IPS-NIHi7 (cell line): ENCODE measurements at regions not wholly inside any gene's neighbourhood (a gene's known extent, or its start where the extent isn't known, plus 50 kb on each side); places are given as distances from the start of the nearest gene placed in this dataset.
"Not testable (repeated sequence)": the region's sequence is repeated elsewhere in the genome, so short reads cannot be mapped to it uniquely, and the experiment has no call there.

ENCODE experiments used
- DNase-seq: peaks from one replicate; pipeline ENCODE4 v3.0.0; 2012; ENCODE audit warnings: mixed read lengths; ENCODE audit errors: extremely low spot score

- no peak for DNase-seq
These were observed 848.5 kb downstream of the PCDH17 start for GRCh38 chr13:58480061-58480460.

- DNase-seq, result no peak
These were observed 856.7 kb downstream of the PCDH17 start for GRCh38 chr13:58488251-58488650.

DNA sequence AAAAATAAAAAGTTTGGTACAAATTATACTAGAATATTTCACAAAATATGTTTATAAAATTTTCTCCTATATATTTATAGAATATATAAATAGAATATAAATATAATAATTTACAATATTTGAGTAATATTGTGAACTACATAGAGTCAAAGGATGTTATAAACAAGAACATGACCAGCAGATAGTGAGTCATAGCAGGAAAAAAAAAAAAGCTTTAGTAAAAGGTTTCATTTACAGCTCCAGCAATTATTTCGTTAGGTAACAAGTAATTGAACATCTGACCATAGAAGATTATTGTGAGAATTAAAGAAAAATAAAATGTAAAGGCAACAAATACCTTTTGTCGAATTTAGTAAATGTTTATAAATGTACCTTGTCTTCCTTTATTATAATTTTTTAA is 864.1 kb downstream of the PCDH17 start:
- DNase-seq, result no peak

DNA sequence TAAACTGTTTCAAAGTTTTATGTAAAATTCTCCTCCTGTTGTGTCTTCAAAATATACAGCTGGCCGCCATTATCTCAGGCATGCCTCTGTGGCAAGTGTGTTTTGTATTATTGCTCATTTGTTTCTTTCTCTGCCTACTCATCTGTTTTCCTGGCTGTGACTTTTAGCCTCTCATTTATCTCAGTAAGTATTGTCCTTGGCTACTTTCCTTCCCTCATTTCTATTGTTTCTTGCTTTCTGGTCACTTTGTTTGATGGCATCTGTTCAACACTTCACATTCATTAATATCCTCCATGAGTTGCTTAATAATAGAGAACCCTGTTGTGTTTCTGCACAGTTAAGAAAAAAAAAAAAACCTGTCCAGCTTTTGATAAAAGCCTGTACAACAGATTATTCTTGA is 869.4 kb downstream of the PCDH17 start:
- no peak for DNase-seq

- not testable (repeated sequence) for DNase-seq
These were observed 872.7 kb downstream of the PCDH17 start for GRCh38 chr13:58504202-58504700.

- DNase-seq, result not testable (repeated sequence)
These were observed 873.8 kb downstream of the PCDH17 start for GRCh38 chr13:58505262-58505920.

- no peak for DNase-seq
These were observed 896.8 kb downstream of the PCDH17 start for GRCh38 chr13:58528351-58528750.

GRCh38 chr13:58531614-58532013 is 900.1 kb downstream of the PCDH17 start:
- DNase-seq, result no peak

DNA sequence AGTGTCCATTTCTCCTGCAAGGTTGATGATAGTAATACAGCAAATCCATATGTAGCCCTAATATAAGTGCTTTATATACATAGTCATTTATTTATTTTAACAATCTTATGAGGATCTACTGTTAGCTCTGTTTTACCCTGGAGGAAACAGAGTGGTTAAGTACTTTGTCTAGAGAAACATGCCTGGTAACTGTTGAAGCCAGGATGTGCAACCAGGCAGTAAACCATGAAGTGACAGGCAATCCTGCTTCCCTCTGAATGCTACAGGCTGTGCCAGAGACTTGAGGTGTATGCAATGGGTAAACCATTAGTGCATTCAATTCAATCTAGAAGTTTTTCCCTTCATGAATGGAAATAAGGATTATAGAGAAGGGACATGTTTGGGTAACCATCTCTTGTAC is 911.0 kb downstream of the PCDH17 start:
- DNase-seq, result no peak

DNA sequence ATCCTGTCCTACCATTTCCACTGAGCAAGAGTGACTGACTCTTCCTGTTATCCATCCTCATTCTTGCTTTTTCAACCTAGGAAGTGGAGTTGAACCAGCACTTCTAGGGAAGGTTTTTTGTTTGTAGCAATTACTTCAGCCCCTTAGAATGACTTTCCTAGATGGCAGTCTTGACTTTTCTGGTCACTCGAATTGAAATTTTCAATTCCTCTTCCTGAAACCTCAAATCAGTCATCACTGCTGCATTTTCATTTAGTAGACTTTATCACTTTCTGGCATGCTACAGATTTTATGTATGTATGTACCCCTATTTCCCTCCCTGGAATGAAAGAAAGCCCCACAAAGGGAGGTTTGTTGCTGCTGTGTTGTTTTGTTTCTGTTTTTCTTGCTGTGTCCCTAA is 915.9 kb downstream of the PCDH17 start:
- no peak for DNase-seq

- DNase-seq, result no peak
These were observed 934.6 kb downstream of the PCDH17 start for GRCh38 chr13:58566176-58566575.

GRCh38 chr13:58573743-58574142 is 942.2 kb downstream of the PCDH17 start:
- no peak for DNase-seq

DNA sequence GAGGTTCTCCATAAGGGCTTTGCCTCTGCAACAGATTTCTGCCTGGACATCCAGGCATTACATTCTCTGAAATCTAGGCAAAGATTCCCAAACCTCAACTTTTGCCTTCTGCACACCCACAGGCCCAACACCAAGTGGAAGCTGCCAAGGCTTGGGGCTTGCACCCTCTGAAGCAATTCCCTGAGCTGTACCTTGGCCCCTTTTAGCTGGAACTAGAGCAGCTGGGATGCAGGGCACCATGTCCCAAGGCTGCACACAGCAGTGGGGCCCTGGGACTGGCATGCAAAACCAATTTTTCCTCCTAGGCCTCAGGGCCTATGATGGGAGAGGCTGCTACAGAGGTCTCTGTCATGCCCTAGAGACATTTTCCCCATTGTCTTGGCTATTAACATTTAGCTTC is 943.2 kb downstream of the PCDH17 start:
- DNase-seq, result no peak

DNA sequence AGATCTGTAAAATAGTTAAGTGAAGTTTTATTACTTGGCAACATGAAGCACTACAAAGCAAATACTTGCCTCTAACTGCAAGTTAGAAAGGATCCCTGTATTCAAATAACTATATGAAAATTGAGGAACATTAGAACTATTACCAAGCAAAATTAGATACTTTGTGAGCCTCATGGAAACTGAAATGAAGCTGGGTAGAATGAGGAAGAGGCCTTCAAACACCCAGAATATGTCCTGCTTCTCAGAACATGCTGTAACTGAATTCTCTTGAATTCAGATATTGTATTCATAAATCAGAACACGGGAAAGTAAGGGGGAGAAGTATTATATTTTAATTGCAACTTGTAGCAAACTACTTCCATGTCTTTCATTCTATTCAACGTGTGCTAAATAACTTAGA is 947.9 kb downstream of the PCDH17 start:
- DNase-seq, result no peak

DNA sequence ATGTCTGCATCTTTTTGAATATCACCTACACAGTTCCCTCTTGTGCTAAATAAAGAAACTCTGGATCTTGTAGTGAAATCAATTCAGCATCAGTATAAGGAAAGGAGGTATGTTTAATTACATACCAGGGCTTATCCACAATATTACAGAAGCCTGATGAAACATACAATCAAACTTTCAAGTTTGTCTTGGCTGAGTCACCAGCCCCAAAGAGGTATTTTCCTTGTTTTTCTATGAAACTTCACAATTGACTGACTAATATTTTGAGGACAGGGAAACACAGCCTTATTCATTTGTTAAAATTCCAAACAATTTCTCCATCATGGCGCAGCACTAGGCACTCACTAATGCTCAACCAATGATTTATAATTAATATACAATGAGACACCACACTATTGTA is 952.4 kb downstream of the PCDH17 start:
- no peak for DNase-seq

GRCh38 chr13:58584610-58585009 is 953.1 kb downstream of the PCDH17 start:
- DNase-seq, result no peak

GRCh38 chr13:58587183-58587582 is 955.6 kb downstream of the PCDH17 start:
- DNase-seq, result no peak

- DNase-seq, result no peak
These were observed 960.5 kb downstream of the PCDH17 start for GRCh38 chr13:58592052-58592451.

DNA sequence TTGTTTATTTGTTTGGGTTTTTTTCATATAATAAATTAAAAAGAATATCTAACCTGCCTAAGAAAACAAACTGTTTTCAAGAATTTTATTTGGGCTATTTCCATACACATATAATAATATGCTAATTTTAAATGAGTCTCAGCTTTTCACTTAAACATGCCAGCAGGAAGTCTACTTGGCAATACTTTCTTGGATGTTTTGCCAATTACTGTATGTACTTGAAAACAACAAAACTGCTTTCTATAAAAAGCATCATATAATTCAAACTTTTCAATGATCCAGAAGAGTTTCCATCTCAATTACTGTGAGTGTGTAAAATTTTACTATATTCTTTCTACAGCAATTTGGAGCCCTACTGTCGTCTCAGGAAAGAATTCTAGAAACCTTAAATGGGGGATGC is 961.2 kb downstream of the PCDH17 start:
- no peak for DNase-seq

DNA sequence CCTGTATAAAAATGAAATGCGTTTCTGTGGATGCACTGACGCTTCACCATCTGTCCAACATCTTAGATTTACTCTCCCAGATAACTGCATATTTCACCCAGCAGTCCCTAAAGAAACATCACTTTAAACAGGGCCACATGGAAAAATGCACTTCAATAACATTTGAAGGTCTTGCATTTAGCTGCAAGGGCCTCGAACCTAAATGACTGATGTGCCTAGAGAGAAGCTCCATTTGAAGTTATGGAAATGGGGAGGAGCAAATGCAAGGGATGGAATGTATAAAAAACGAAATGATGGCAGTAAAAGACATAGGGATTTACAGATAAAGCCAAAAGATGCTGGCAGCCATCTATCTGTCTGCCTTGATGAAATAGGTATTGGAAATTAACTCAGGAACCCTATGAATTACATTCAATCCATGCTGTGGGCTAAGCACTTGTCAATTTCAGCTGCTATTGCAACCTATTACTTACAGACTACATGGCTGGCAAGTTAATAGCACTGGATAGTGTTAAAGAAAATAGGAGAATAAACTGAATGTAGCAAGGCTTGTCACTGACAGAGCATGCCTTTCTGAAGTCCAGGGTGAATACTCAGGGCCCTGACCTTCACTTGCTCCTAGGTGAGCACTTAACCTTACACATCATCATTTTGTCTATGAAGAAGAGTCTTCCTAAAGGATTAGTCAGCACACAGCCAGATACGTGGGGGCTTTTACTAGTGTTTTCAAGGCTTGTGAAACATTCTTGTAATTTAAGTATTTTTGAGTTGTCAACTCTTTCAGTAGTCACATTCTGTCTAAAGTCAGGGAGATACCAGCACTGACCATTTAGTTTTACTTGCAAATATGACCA is 963.4 kb downstream of the PCDH17 start:
- no peak for DNase-seq

DNA sequence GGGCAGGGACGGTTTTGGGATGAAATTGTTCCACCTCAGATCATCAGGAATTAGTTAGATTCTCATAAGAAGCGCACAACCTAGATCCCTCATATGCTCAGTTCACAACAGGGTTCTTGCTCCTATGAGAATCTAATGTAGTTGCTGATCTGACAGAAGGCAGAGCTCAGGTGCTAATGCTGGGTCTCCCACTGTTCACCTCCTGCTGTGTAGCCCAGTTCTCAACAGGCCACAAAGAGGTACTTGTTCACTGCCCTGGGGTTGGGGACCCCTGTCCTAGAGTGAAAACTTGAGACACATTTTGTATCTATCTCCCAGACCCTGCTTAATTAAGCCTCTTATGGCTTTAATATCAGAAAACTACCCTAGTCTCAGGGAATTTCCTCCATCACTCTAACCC is 966.0 kb downstream of the PCDH17 start:
- DNase-seq, result no peak

GRCh38 chr13:58598241-58598640 is 966.7 kb downstream of the PCDH17 start:
- DNase-seq, result no peak

GRCh38 chr13:58611117-58611516 is 979.6 kb downstream of the PCDH17 start:
- no peak for DNase-seq
